Breast epithelium (tissue), 3 donors: ENCODE measurements at regions not wholly inside any gene's neighbourhood (a gene's known extent, or its start where the extent isn't known, plus 50 kb on each side); places are given as distances from the start of the nearest gene placed in this dataset.

Experiments
- POLR2AphosphoS5 ChIP-seq, 3 donors: sonication (generic); formaldehyde crosslinking; IDR thresholded peaks; one replicate each; pipeline ENCODE4 v1.6.1; 2017; ENCODE audit warnings: antibody characterized with exemption in 3 of 3
- TF ChIP-seq, protein P1 (sequence below), 3 donors: fragments of 450-650 bp; IDR thresholded peaks; one replicate each; pipeline ENCODE4 v1.5.1; 2016 to 2017; ENCODE audit warnings: antibody characterized with exemption in 3 of 3, mild to moderate bottlenecking in 3 of 3, moderate library complexity in 3 of 3

DNA sequence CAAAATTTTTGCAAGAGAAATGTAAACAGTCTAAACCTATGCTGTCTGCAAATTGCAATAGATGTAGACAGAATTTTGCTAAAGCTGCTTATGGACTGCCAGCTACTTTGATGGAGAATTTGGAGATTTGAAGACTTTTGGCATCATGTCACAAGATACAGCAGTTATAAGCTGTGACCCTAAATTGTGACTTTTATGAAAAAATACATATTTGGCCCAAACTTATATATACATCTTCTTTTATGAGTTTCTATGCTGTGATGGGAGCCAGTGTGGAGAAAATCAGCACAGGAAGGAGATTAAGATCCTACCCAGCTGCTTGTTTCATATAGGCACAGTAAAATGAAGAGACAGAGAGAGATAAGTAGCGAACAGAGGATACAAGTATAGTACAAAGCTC, 1595.4 kb downstream of the PLA2G4A start:
- TF ChIP-seq, protein P1, sequence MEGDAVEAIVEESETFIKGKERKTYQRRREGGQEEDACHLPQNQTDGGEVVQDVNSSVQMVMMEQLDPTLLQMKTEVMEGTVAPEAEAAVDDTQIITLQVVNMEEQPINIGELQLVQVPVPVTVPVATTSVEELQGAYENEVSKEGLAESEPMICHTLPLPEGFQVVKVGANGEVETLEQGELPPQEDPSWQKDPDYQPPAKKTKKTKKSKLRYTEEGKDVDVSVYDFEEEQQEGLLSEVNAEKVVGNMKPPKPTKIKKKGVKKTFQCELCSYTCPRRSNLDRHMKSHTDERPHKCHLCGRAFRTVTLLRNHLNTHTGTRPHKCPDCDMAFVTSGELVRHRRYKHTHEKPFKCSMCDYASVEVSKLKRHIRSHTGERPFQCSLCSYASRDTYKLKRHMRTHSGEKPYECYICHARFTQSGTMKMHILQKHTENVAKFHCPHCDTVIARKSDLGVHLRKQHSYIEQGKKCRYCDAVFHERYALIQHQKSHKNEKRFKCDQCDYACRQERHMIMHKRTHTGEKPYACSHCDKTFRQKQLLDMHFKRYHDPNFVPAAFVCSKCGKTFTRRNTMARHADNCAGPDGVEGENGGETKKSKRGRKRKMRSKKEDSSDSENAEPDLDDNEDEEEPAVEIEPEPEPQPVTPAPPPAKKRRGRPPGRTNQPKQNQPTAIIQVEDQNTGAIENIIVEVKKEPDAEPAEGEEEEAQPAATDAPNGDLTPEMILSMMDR (IDR thresholded peaks at IDR 0.05) = no peak
- no peak for TF ChIP-seq POLR2AphosphoS5 (IDR thresholded peaks at IDR 0.05)
